ENCODE measurements at regions not wholly inside any gene's neighbourhood (a gene's known extent, or its start where the extent isn't known, plus 50 kb on each side); places are given as distances from the start of the nearest gene placed in this dataset.

- POLR2A ChIA-PET = no interaction called here
- CTCF ChIA-PET = interaction anchor here (0.7 to 1.2 kb wide), 3 partner anchors 95 to 235 kb away, joined by 3 read pairs; no protein-coding TSS in a partner anchor
- WGBS (ENCODE audit: low lambda C conversion rate) = 67% methylated on average over 1 of the region's 1 CpG
Observed at GRCh38 chr1:57659804-57660203, 235.9 kb upstream of the DAB1 start.

GRCh38 chr1:57655161-57655560, 231.3 kb upstream of the DAB1 start:
- H3K79me2 ChIP-seq (ENCODE audit: insufficient read depth) = no peaks in the 10 kb centered on the region
- H3F3A ChIP-seq (replicated peaks; ENCODE audit: insufficient read depth) = no peaks in the 10 kb centered on the region
- no peaks in the 10 kb centered on the region for H3K9me3 ChIP-seq
- TF ChIP-seq FOXJ3 (CRISPR knock-in tag; IDR thresholded peaks at IDR 0.05) = no peak
- TF ChIP-seq ELF1 (IDR thresholded peaks at IDR 0.05) = no peak
- TF ChIP-seq GABPA (IDR thresholded peaks at IDR 0.05; ENCODE audit: low read depth) = no peak
- TF ChIP-seq RCOR1 (IDR thresholded peaks at IDR 0.05; ENCODE audit: low read length) = no peak
- no peak for TF ChIP-seq TAF1 (IDR thresholded peaks at IDR 0.05; ENCODE audit: borderline replicate concordance, low read depth, low read length)
- no peak for TF ChIP-seq ZBTB33 (IDR thresholded peaks at IDR 0.05; ENCODE audit: borderline replicate concordance, low read depth)
- no peak for TF ChIP-seq RXRA (IDR thresholded peaks at IDR 0.05; ENCODE audit: borderline replicate concordance, low read depth)
- TF ChIP-seq MEF2A (IDR thresholded peaks at IDR 0.05; ENCODE audit: borderline replicate concordance, low read depth) = no peak
- no peak for TF ChIP-seq RAD21 (IDR thresholded peaks at IDR 0.05; ENCODE audit: low read length)
- no peak for TF ChIP-seq NRF1 (IDR thresholded peaks at IDR 0.05; ENCODE audit: low read depth, low read length)
- TF ChIP-seq POLR2AphosphoS5 (IDR thresholded peaks at IDR 0.05; ENCODE audit: low read depth, low read length) = no peak
- H3K36me3 ChIP-seq (replicated peaks in 1 of 2; ENCODE audit: control insufficient read depth in 1 of 2, insufficient read depth in 2 of 2, low read length in 1 of 2) = no peaks in the 10 kb centered on the region
- H3K27me3 ChIP-seq (ENCODE audit: insufficient read depth) = no peaks in the 10 kb centered on the region
- H4K20me1 ChIP-seq (ENCODE audit: insufficient read depth) = no peaks in the 10 kb centered on the region
- no peak overlapping the region for H3K9ac ChIP-seq
- ChIA-PET POLR2A (no interaction called here), CTCF (no interaction called here)
- H3K4me2 ChIP-seq = no peak overlapping the region
- 56% methylated on average over 3 of the region's 3 CpGs for WGBS (ENCODE audit: low lambda C conversion rate)
- H3K9me2 ChIP-seq = no peaks in the 10 kb centered on the region
- H2AFZ ChIP-seq (ENCODE audit: low read depth) = no peak overlapping the region
- H3K27ac ChIP-seq (ENCODE audit: low read depth in 2 of 2, low read length in 1 of 2) = no peak overlapping the region
- no peak overlapping the region for H3K4me3 ChIP-seq (ENCODE audit: low read depth in 2 of 2, low read length in 1 of 2)
- no peaks in the 10 kb centered on the region for H3K4me1 ChIP-seq (ENCODE audit: control insufficient read depth in 1 of 2, insufficient read depth in 2 of 2, low read depth in 1 of 2, low read length in 1 of 2)
- DNase-seq = no peak

More at GRCh38 chr1:57659804-57660203, 235.9 kb upstream of the DAB1 start:
- no peaks in the 10 kb centered on the region for H3K27me3 ChIP-seq (ENCODE audit: insufficient read depth)
- DNase-seq = no peak
- no peaks in the 10 kb centered on the region for H3K79me2 ChIP-seq (ENCODE audit: insufficient read depth)
- H4K20me1 ChIP-seq (ENCODE audit: insufficient read depth) = no peaks in the 10 kb centered on the region
- TF ChIP-seq MXI1 (IDR thresholded peaks at IDR 0.05; ENCODE audit: low read depth, low read length) (no peak), MEF2A (IDR thresholded peaks at IDR 0.05; ENCODE audit: borderline replicate concordance, low read depth) (no peak), RAD21 (IDR thresholded peaks at IDR 0.05; ENCODE audit: low read length) (no peak), RXRA (IDR thresholded peaks at IDR 0.05; ENCODE audit: borderline replicate concordance, low read depth) (no peak), ELF1 (IDR thresholded peaks at IDR 0.05) (no peak), SIN3A (IDR thresholded peaks at IDR 0.05; ENCODE audit: borderline replicate concordance, low read depth, low read length) (no peak), PBX3 (IDR thresholded peaks at IDR 0.05) (no peak), CTCF (IDR thresholded peaks at IDR 0.05) (no peak), CHD2 (IDR thresholded peaks at IDR 0.05; ENCODE audit: low read length, partially characterized antibody) (no peak)
- no peak overlapping the region for H3K27ac ChIP-seq (ENCODE audit: low read depth in 2 of 2, low read length in 1 of 2)
- H3K9ac ChIP-seq = no peak overlapping the region
- H3K4me1 ChIP-seq (ENCODE audit: control insufficient read depth in 1 of 2, insufficient read depth in 2 of 2, low read depth in 1 of 2, low read length in 1 of 2) = no peaks in the 10 kb centered on the region
- H3F3A ChIP-seq (replicated peaks; ENCODE audit: insufficient read depth) = no peaks in the 10 kb centered on the region
- no peaks in the 10 kb centered on the region for H3K36me3 ChIP-seq (replicated peaks in 1 of 2; ENCODE audit: control insufficient read depth in 1 of 2, insufficient read depth in 2 of 2, low read length in 1 of 2)
- H3K4me2 ChIP-seq = no peak overlapping the region
- H3K9me3 ChIP-seq = no peaks in the 10 kb centered on the region
- H2AFZ ChIP-seq (ENCODE audit: low read depth) = no peak overlapping the region
- no peaks in the 10 kb centered on the region for H3K9me2 ChIP-seq
- H3K4me3 ChIP-seq (ENCODE audit: low read depth in 2 of 2, low read length in 1 of 2) = no peak overlapping the region

All from SK-N-SH (cell line).